22Rv1 (cell line): ENCODE measurements at regions not wholly inside any gene's neighbourhood (a gene's known extent, or its start where the extent isn't known, plus 50 kb on each side); places are given as distances from the start of the nearest gene placed in this dataset.

Source experiments
- CTCF ChIP-seq: fragments of 450-650 bp; IDR thresholded peaks from 2 replicates; pipeline ENCODE4 v1.5.1; 2017; ENCODE audit warnings: mild to moderate bottlenecking
- ZFX ChIP-seq: fragments of 450-650 bp; IDR thresholded peaks from 2 replicates; pipeline ENCODE4 v1.6.1; 2017; ENCODE audit warnings: antibody characterized with exemption, borderline replicate concordance

- TF ChIP-seq CTCF, result no peak
- TF ChIP-seq ZFX, result no peak
Observed at GRCh38 chr2:21228041-21228895, 104.5 kb downstream of the TDRD15 start.
